NCI-H526 treated with DMSO at 0.1 percent for 48 hours (cell line): ENCODE measurements at regions not wholly inside any gene's neighbourhood (a gene's known extent, or its start where the extent isn't known, plus 50 kb on each side); places are given as distances from the start of the nearest gene placed in this dataset.

ENCODE experiments used
- DNase-seq: peaks from one replicate; lab custom pipeline; 2025; lab: John Stamatoyannopoulos, UW

GRCh38 chr2:199025146-199025545, 432.6 kb downstream of the SATB2 start:
- no peak for DNase-seq

DNA sequence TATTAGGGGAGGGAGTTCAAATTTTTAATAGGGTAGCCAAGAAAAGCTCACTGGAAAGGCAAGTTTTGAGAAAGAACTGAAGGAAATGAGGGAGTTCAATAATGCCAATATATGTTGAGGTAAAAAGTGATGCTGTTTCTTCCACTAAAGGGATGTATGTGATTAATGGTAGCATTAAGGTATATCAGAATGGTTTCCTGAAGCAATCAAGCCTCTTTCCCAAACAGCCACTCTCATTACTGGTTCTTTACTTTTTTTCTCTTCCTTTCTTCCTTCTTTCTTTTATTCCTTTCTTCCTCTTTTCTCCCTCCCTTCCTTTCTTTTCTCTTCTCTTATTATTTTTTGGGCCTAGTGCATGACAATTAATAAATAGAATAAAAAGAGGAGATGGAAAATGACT, 433.5 kb downstream of the SATB2 start:
- no peak for DNase-seq

GRCh38 chr2:199019898-199020507, 437.7 kb downstream of the SATB2 start:
- peak; percentile 41 for DNase-seq

GRCh38 chr2:199018826-199019225, 438.9 kb downstream of the SATB2 start:
- no peak for DNase-seq

- no peak for DNase-seq
Observed at GRCh38 chr2:199015072-199015471, 442.7 kb downstream of the SATB2 start.

- no peak for DNase-seq
Observed at GRCh38 chr2:199014226-199014625, 443.5 kb downstream of the SATB2 start.

DNA sequence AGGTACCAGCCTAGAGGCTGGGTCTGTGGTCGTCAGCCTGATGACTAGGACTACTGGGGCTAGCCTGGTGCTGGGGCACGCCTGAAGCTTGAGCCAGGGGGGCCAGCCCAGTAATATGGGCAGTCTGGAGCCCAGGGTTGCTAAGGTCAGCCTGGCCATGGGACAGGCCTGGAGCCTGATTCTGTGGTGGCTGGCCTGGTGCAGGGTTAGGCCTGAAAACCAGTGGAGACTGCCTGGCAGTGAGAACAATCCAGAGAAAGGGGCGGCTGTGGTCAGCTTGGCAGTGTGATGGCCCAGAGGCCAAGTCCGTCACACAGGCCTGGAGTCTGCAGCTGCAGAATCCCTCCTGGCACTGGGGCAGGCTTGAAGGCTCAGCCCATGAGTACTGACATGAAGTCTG, 445.8 kb downstream of the SATB2 start:
- no peak for DNase-seq

- no peak for DNase-seq
Observed at GRCh38 chr2:198994678-198995077, 463.1 kb downstream of the SATB2 start.

DNA sequence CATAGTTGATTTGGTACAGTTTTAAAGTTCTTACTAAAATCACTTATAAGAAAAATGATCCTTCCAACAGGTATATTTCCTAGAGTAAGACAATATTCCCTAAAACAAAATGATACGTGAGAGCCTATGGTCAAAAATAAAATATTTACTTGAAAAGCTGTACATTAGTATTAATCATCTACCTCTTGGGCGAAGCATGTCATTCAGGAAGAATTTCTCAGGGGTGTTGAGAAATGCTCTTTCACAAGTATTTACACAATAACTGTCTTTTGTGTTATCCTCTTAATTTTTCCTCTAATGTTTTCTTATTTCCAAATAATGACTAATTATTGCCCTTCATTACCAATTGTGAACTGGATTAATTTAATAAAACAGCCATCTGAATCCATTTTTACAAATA, 466.3 kb downstream of the SATB2 start:
- DNase-seq: no peak

GRCh38 chr2:198975779-198976178, 482.0 kb downstream of the SATB2 start:
- no peak for DNase-seq

- DNase-seq: no peak
Observed at GRCh38 chr2:198973785-198974184, 484.0 kb downstream of the SATB2 start.

- no peak for DNase-seq
Observed at GRCh38 chr2:198973181-198973580, 484.6 kb downstream of the SATB2 start.

GRCh38 chr2:198968545-198968944, 489.2 kb downstream of the SATB2 start:
- no peak for DNase-seq

GRCh38 chr2:198966269-198966668, 491.5 kb downstream of the SATB2 start:
- no peak for DNase-seq

- no peak for DNase-seq
Observed at GRCh38 chr2:198961547-198961946, 496.2 kb downstream of the SATB2 start.

GRCh38 chr2:198957181-198957580, 500.6 kb downstream of the SATB2 start:
- no peak for DNase-seq

DNA sequence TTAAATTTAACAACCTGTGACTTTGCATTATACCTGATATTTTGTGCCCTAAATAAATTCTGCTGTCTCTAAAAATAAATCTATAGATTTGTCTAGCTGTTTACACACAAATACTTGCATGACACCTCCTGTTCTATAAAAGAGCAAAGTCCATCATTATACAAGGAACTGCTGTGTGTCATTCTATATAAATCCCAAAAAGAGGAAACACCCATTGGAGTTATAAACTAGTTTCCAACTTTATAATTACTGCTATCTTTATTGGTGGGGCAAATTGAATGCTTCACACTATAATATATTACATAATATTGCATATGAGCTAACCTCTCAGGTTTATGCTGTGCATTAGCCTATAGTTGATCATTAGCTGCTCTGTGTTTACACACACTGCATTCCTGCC, 504.4 kb downstream of the SATB2 start:
- no peak for DNase-seq

DNA sequence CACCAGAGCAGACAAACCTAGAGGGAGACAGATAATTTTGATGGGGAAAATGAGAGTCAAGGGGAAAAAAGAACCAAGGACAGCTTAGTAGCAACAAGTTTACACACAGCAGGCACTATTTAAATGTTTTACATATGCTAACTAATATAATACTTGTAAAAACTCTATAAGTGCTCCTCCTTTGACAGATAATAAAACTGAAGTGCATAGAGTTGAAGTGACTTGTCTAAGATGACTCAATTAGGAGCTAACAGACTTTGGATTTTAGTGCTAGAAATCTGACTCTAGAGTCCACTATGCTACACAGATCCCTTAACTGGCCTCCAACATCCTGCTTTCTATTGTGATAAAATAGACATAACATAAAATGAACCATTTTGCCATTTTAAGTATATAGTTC, 506.9 kb downstream of the SATB2 start:
- no peak for DNase-seq

- DNase-seq: no peak
Observed at GRCh38 chr2:198945496-198945895, 512.2 kb downstream of the SATB2 start.

GRCh38 chr2:198930170-198930569, 527.6 kb downstream of the SATB2 start:
- no peak for DNase-seq

DNA sequence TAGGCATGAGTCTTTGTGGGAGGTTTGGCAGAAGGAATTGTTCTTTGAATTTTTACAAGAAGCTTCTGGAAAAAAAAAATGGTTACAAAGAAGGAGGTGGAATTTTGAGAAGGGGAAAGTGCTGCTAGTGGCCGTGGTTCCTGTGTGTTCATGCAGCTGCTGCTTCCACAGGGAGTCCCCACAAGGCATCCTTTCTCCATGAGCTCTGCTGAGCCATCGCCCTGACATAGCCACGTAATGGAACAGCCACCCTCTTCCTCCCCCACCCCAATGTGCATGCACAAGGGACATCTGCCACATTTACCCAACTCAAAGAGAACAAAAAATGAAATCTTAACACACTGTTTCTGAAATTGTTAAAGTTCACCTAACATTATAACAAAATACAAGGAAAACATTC, 529.7 kb downstream of the SATB2 start:
- DNase-seq: no peak

GRCh38 chr2:198917926-198918720, 539.6 kb downstream of the SATB2 start:
- DNase-seq: no peak

DNA sequence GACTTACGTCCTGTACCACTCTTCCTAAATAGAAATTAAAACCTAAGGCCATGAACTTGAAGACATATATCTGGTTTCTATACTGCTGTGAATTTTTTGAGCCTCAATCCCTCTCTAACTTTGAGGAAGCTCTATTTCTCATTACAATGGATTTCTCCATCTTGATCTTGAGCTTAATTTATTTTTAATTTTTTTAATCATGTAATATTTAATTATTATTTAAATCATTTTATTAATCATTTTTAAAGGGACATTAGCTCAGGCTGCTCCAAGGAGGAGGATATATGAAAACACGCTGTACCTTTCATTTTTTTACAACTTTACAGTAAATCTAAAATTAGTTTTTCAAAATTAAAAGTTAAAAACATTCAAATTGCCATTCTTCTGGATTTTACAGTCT, 540.5 kb downstream of the SATB2 start:
- no peak for DNase-seq

DNA sequence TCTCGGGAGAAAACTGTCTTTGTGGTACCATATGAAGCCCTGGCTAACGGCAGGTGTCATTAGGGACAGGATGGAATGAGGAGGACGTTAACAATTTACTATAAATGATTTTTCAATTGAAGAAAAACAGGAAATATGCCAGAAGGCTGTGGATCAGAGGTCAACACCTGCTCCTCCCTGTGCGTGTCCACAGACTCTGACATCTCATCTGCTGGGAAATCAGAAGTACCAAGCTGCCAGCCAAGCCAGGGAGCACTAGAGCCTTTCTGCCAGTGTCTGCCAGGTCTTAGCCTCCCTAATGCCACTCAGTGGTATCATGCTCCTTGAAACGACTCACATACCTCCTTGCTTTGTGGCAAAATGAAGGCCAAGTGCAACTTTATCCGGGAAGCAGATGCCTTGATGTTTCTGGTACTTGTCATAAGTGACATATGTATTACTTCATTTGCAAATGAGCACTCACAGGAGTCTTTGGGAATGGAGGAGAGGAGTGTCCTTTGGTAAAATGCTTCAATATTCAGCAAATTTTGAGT, 541.1 kb downstream of the SATB2 start:
- no peak for DNase-seq
